GM21717 (cell line): ENCODE measurements at regions not wholly inside any gene's neighbourhood (a gene's known extent, or its start where the extent isn't known, plus 50 kb on each side); places are given as distances from the start of the nearest gene placed in this dataset.

ENCODE experiments used
- ATAC-seq: cut with Tn5 transposase; IDR thresholded peaks from one replicate; pipeline ENCODE4 v1.9.1; 2021; ENCODE audit warnings: mild to moderate bottlenecking, moderate library complexity; ENCODE audit not compliant: unreplicated experiment

- no peak for ATAC-seq
Observed at GRCh38 chr7:89887489-89887888, 266.8 kb upstream of the STEAP1 start.

GRCh38 chr7:89908736-89909135, 245.5 kb upstream of the STEAP1 start:
- no peak for ATAC-seq

GRCh38 chr7:89914711-89915110, 239.6 kb upstream of the STEAP1 start:
- no peak for ATAC-seq

GRCh38 chr7:89926194-89926593, 228.1 kb upstream of the STEAP1 start:
- no peak for ATAC-seq

- no peak for ATAC-seq
Observed at GRCh38 chr7:89926701-89927100, 227.6 kb upstream of the STEAP1 start.

- ATAC-seq: no peak
Observed at GRCh38 chr7:89927762-89928161, 226.5 kb upstream of the STEAP1 start.

GRCh38 chr7:89928451-89928850, 225.8 kb upstream of the STEAP1 start:
- ATAC-seq: no peak

GRCh38 chr7:89934101-89934500, 220.2 kb upstream of the STEAP1 start:
- ATAC-seq: no peak

- no peak for ATAC-seq
Observed at GRCh38 chr7:89943525-89944050, 210.7 kb upstream of the STEAP1 start.

GRCh38 chr7:89958525-89959068, 195.7 kb upstream of the STEAP1 start:
- no peak for ATAC-seq

GRCh38 chr7:89966067-89966664, 188.1 kb upstream of the STEAP1 start:
- no peak for ATAC-seq

- ATAC-seq: no peak
Observed at GRCh38 chr7:89975577-89975976, 178.7 kb upstream of the STEAP1 start.

GRCh38 chr7:89987665-89988064, 166.6 kb upstream of the STEAP1 start:
- no peak for ATAC-seq

GRCh38 chr7:89988074-89988473, 166.2 kb upstream of the STEAP1 start:
- ATAC-seq: no peak

GRCh38 chr7:89989454-89989853, 164.8 kb upstream of the STEAP1 start:
- no peak for ATAC-seq

- no peak for ATAC-seq
Observed at GRCh38 chr7:89994483-89994882, 159.8 kb upstream of the STEAP1 start.

GRCh38 chr7:89998554-89998953, 155.7 kb upstream of the STEAP1 start:
- no peak for ATAC-seq

GRCh38 chr7:90005836-90006235, 148.4 kb upstream of the STEAP1 start:
- ATAC-seq: no peak

- ATAC-seq: no peak
Observed at GRCh38 chr7:90007001-90007654, 147.1 kb upstream of the STEAP1 start.

GRCh38 chr7:90007831-90008230, 146.4 kb upstream of the STEAP1 start:
- no peak for ATAC-seq

GRCh38 chr7:90022213-90022612, 132.1 kb upstream of the STEAP1 start:
- no peak for ATAC-seq

GRCh38 chr7:90025771-90026170, 128.5 kb upstream of the STEAP1 start:
- ATAC-seq: peak; percentile 78
